ENCODE measurements at regions not wholly inside any gene's neighbourhood (a gene's known extent, or its start where the extent isn't known, plus 50 kb on each side); places are given as distances from the start of the nearest gene placed in this dataset.

GRCh38 chr14:53896726-53897125 lies 59.9 kb downstream of the BMP4 start:
- no peak for DNase-seq

GRCh38 chr14:53894456-53894855 lies 62.2 kb downstream of the BMP4 start:
- DNase-seq, result peak; percentile 46

- DNase-seq, result no peak
Measured at GRCh38 chr14:53893374-53893773, 63.3 kb downstream of the BMP4 start.

- DNase-seq, result no peak
Measured at GRCh38 chr14:53890611-53891101, 66.0 kb downstream of the BMP4 start.

- no peak for DNase-seq
Measured at GRCh38 chr14:53888535-53889386, 67.9 kb downstream of the BMP4 start.

- no peak for DNase-seq
Measured at GRCh38 chr14:53885136-53885640, 71.4 kb downstream of the BMP4 start.

GRCh38 chr14:53884601-53885000 lies 72.0 kb downstream of the BMP4 start:
- no peak for DNase-seq

GRCh38 chr14:53883739-53884138 lies 72.9 kb downstream of the BMP4 start:
- DNase-seq, result no peak

- DNase-seq, result no peak
Measured at GRCh38 chr14:53882684-53883083, 73.9 kb downstream of the BMP4 start.

GRCh38 chr14:53881921-53882320 lies 74.7 kb downstream of the BMP4 start:
- no peak for DNase-seq

- DNase-seq, result no peak
Measured at GRCh38 chr14:53881161-53881871, 75.3 kb downstream of the BMP4 start.

- no peak for DNase-seq
Measured at GRCh38 chr14:53880761-53881160, 75.9 kb downstream of the BMP4 start.

- DNase-seq, result no peak
Measured at GRCh38 chr14:53879747-53880146, 76.9 kb downstream of the BMP4 start.

- no peak for DNase-seq
Measured at GRCh38 chr14:53879022-53879686, 77.5 kb downstream of the BMP4 start.

- no peak for DNase-seq
Measured at GRCh38 chr14:53875324-53875897, 81.2 kb downstream of the BMP4 start.

- no peak for DNase-seq
Measured at GRCh38 chr14:53874704-53875103, 81.9 kb downstream of the BMP4 start.

GRCh38 chr14:53872681-53873089 lies 83.9 kb downstream of the BMP4 start:
- DNase-seq, result no peak

GRCh38 chr14:53871951-53872350 lies 84.7 kb downstream of the BMP4 start:
- no peak for DNase-seq

GRCh38 chr14:53871011-53871410 lies 85.6 kb downstream of the BMP4 start:
- DNase-seq, result no peak

- DNase-seq, result no peak
Measured at GRCh38 chr14:53865711-53866110, 90.9 kb downstream of the BMP4 start.

- no peak for DNase-seq
Measured at GRCh38 chr14:53861781-53862180, 94.8 kb downstream of the BMP4 start.

- DNase-seq, result no peak
Measured at GRCh38 chr14:53858345-53858684, 98.3 kb downstream of the BMP4 start.
